ENCODE measurements at regions not wholly inside any gene's neighbourhood (a gene's known extent, or its start where the extent isn't known, plus 50 kb on each side); places are given as distances from the start of the nearest gene placed in this dataset.

GRCh38 chr5:124199893-124200292 lies 546.5 kb downstream of the ZNF608 start:
- Histone ChIP-seq H4K20me1 (replicated peaks; ENCODE audit: control insufficient read depth, extremely low read depth, insufficient read depth, low read length) (no peaks in the 10 kb centered on the region), H3K4me1 (ENCODE audit: control insufficient read depth, extremely low read depth, insufficient read depth, low read length) (no peaks in the 10 kb centered on the region), H3K27me3 (ENCODE audit: control insufficient read depth in 2 of 2, insufficient read depth in 2 of 2, low read length in 2 of 2) (no peaks in the 10 kb centered on the region), H3K9me3 (replicated peaks; ENCODE audit: control insufficient read depth, insufficient read depth, low read length) (no peaks in the 10 kb centered on the region), H3K36me3 (ENCODE audit: control insufficient read depth in 2 of 2, extremely low read depth in 1 of 2, insufficient read depth in 2 of 2, low read length in 2 of 2) (no peaks in the 10 kb centered on the region), H3K4me2 (ENCODE audit: insufficient read depth, low read length) (no peak overlapping the region), H3K9me1 (replicated peaks; ENCODE audit: control insufficient read depth, extremely low read depth, insufficient read depth, low read length) (no peaks in the 10 kb centered on the region), H3K79me2 (ENCODE audit: control insufficient read depth, insufficient read depth, low read length) (no peaks in the 10 kb centered on the region), H2AFZ (ENCODE audit: low read depth, low read length) (no peak overlapping the region), H3K27ac (ENCODE audit: insufficient read depth, low read depth, low read length) (no peak overlapping the region), H3K4me3 (replicated peaks in 1 of 3; ENCODE audit: insufficient read depth in 1 of 3, low read depth in 1 of 3, low read length in 3 of 3) (no peak overlapping the region), H3K9ac (replicated peaks; ENCODE audit: extremely low read depth, insufficient read depth, low read length) (no peak overlapping the region)
- dilution Hi-C loops (cut with MboI; ENCODE audit: extremely low pct_ligation_motif_present, low sequenced_read_pairs) = no loop called here
- FAIRE-seq = no peak
- POLR2A ChIA-PET = no interaction called here
- BruUV-seq (replicated peaks) = no TSS peak
- intact Hi-C loops (cut with micrococcal nuclease) = no loop called here
- DNase-seq (ENCODE audit: low read depth, low spot score) = no peak
- TF ChIP-seq JUN (IDR thresholded peaks at IDR 0.05; ENCODE audit: borderline replicate concordance, insufficient read depth, insufficient read length, low read depth) (no peak), EZH2 (IDR thresholded peaks at IDR 0.05; ENCODE audit: borderline replicate concordance, low read depth, low read length, severe bottlenecking) (no peak), MAX (IDR thresholded peaks at IDR 0.05; ENCODE audit: insufficient read depth, insufficient read length) (no peak), MYC (IDR thresholded peaks at IDR 0.05; ENCODE audit: low read depth, low read length) (no peak)
- TF ChIP-seq, protein P1, sequence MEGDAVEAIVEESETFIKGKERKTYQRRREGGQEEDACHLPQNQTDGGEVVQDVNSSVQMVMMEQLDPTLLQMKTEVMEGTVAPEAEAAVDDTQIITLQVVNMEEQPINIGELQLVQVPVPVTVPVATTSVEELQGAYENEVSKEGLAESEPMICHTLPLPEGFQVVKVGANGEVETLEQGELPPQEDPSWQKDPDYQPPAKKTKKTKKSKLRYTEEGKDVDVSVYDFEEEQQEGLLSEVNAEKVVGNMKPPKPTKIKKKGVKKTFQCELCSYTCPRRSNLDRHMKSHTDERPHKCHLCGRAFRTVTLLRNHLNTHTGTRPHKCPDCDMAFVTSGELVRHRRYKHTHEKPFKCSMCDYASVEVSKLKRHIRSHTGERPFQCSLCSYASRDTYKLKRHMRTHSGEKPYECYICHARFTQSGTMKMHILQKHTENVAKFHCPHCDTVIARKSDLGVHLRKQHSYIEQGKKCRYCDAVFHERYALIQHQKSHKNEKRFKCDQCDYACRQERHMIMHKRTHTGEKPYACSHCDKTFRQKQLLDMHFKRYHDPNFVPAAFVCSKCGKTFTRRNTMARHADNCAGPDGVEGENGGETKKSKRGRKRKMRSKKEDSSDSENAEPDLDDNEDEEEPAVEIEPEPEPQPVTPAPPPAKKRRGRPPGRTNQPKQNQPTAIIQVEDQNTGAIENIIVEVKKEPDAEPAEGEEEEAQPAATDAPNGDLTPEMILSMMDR (IDR thresholded peaks at IDR 0.05; ENCODE audit: extremely low read depth in 1 of 2, insufficient read depth in 1 of 2, low read depth in 1 of 2, low read length in 2 of 2) = no peak
- CTCF ChIA-PET = no interaction called here

DNA sequence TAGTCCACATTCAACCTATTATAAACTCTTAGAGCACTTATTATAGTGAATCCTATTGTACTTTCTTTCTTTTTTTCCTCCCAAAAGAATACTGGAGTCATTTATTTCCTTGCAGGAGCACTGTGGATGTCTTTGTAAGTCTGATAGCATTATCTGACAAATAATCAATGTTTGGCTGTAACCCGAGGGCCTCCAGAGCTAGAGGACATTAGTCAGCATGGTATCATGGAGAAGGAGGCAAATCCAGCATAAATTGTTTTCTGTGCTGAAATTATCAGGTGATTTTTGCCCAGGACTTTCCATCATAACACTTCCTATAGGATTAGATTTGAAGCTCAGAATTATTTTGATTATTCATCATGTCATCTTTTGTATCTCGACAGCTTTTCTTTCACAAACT lies 551.0 kb downstream of the ZNF608 start:
- POLR2A ChIA-PET = no interaction called here
- FAIRE-seq = no peak

More for the DNA sequence above, 551.0 kb downstream of the ZNF608 start:
- Histone ChIP-seq H3K4me1 (ENCODE audit: control insufficient read depth, extremely low read depth, insufficient read depth, low read length) (peaks cover 7% of the 10 kb centered on the region), H3K27ac (ENCODE audit: insufficient read depth, low read depth, low read length) (no peak overlapping the region), H3K27me3 (ENCODE audit: control insufficient read depth in 2 of 2, insufficient read depth in 2 of 2, low read length in 2 of 2) (no peaks in the 10 kb centered on the region), H3K4me3 (replicated peaks in 1 of 3; ENCODE audit: insufficient read depth in 1 of 3, low read depth in 1 of 3, low read length in 3 of 3) (no peak overlapping the region), H3K9ac (replicated peaks; ENCODE audit: extremely low read depth, insufficient read depth, low read length) (no peak overlapping the region), H2AFZ (ENCODE audit: low read depth, low read length) (no peak overlapping the region), H3K9me3 (replicated peaks; ENCODE audit: control insufficient read depth, insufficient read depth, low read length) (no peaks in the 10 kb centered on the region), H3K9me1 (replicated peaks; ENCODE audit: control insufficient read depth, extremely low read depth, insufficient read depth, low read length) (no peaks in the 10 kb centered on the region), H3K36me3 (ENCODE audit: control insufficient read depth in 2 of 2, extremely low read depth in 1 of 2, insufficient read depth in 2 of 2, low read length in 2 of 2) (no peaks in the 10 kb centered on the region), H3K79me2 (ENCODE audit: control insufficient read depth, insufficient read depth, low read length) (no peaks in the 10 kb centered on the region), H3K4me2 (ENCODE audit: insufficient read depth, low read length) (no peak overlapping the region), H4K20me1 (replicated peaks; ENCODE audit: control insufficient read depth, extremely low read depth, insufficient read depth, low read length) (no peaks in the 10 kb centered on the region)
- peak; percentile 35 for DNase-seq (ENCODE audit: low read depth, low spot score)
- no TSS peak for BruUV-seq (replicated peaks)
- dilution Hi-C loops (cut with MboI; ENCODE audit: extremely low pct_ligation_motif_present, low sequenced_read_pairs) (no loop called here), intact Hi-C loops (cut with micrococcal nuclease) (no loop called here)
- peak; percentile 69 for TF ChIP-seq GATA2 (IDR thresholded peaks at IDR 0.05; ENCODE audit: insufficient read depth, insufficient read length, low read depth, low read length)
- no peak for TF ChIP-seq EZH2 (IDR thresholded peaks at IDR 0.05; ENCODE audit: borderline replicate concordance, low read depth, low read length, severe bottlenecking)
- CTCF ChIA-PET = no interaction called here

All from endothelial cell of umbilical vein (primary cell).